Stomach (tissue), 8 donors: ENCODE measurements at regions not wholly inside any gene's neighbourhood (a gene's known extent, or its start where the extent isn't known, plus 50 kb on each side); places are given as distances from the start of the nearest gene placed in this dataset.

Source experiments
- DNase-seq, 2 donors: peaks; one replicate each; pipeline versions ENCODE4 v3.0.0 to v3.0.0-alpha.2; 2013 to 2019
- H3K27ac ChIP-seq, 5 donors: fragments of 200-600 bp in 4 of 5; sonication (generic) in 4 of 5; one replicate each; pipeline ENCODE4 v1.5.1; 2013 to 2019; ENCODE audit warnings: mild to moderate bottlenecking in 1 of 5, moderate library complexity in 1 of 5
- H3K27me3 ChIP-seq, 3 donors: fragments of 200-600 bp; sonication (generic); one replicate each; pipeline ENCODE4 v1.5.1; 2017 to 2019; ENCODE audit warnings: mixed run types in 1 of 3
- H3K36me3 ChIP-seq, 4 donors: fragments of 200-600 bp; sonication (generic); 1 replicate in 3 of 4; 2 replicates in 1 of 4; pipeline ENCODE4 v1.5.1; 2016 to 2019
- H3K4me1 ChIP-seq, 4 donors: fragments of 200-600 bp; sonication (generic); one replicate each; pipeline ENCODE4 v1.5.1; 2016 to 2019
- H3K4me3 ChIP-seq, 4 donors: fragments of 200-600 bp; sonication (generic) in 3 of 4; one replicate each; pipeline ENCODE4 v1.5.1; 2016 to 2019; ENCODE audit warnings: mild to moderate bottlenecking in 1 of 4
- H3K9me3 ChIP-seq, 4 donors: fragments of 200-600 bp; sonication (generic); one replicate each; pipeline ENCODE4 v1.5.1; 2016 to 2019
- EP300 ChIP-seq: sonication (generic); formaldehyde crosslinking; IDR thresholded peaks from one replicate; pipeline ENCODE4 v1.6.1; 2017; ENCODE audit warnings: antibody characterized with exemption
- POLR2A ChIP-seq, 4 donors: fragments of 450-650 bp; IDR thresholded peaks; one replicate each; pipeline ENCODE4 v1.6.1; 2016; ENCODE audit warnings: antibody characterized with exemption in 4 of 4, control low read depth in 2 of 4, mild to moderate bottlenecking in 1 of 4, moderate library complexity in 1 of 4
- POLR2AphosphoS5 ChIP-seq, 3 donors: sonication (generic); formaldehyde crosslinking; IDR thresholded peaks; one replicate each; pipeline ENCODE4 v1.6.1; 2016; ENCODE audit warnings: antibody characterized with exemption in 3 of 3
- WGBS, 5 donors: extraction: QIAGEN DNeasy Blood & Tissue Kit in 3 of 5; methylation state at CpG; one replicate each; pipeline versions ENCODE4 v1.1.5 to v1.1.7; 2013 to 2018; 5-methylcytosine and 5-hydroxymethylcytosine counted together
- intact Hi-C: fragments of 100-400 bp; cut with DNase I; formaldehyde crosslinking; loops from one replicate; pipeline ENCODE4 v1.15.1; 2023; ENCODE audit warnings: low total_unique reads
- TF ChIP-seq, protein P1 (sequence below), 7 experiments: fragments of 450-650 bp in 4 of 7; fragments of 200-600 bp in 3 of 7; sonication (generic) in 3 of 7; IDR thresholded peaks; one replicate each; pipeline ENCODE4 v1.5.1; 2016 to 2019; ENCODE audit warnings: antibody characterized with exemption in 7 of 7, control low read depth in 2 of 7, mild to moderate bottlenecking in 1 of 7
- donor health status: healthy with polysubstance abuse.
- donor health status: Bipolar disorder and iron deficiency.
- donor health status: healthy.

GRCh38 chr2:19457809-19458208 lies 99.4 kb upstream of the OSR1 start:
- DNase-seq: no peak
- intact Hi-C loops: no loop called here
- Histone ChIP-seq H3K36me3 (no peaks in the 10 kb centered on the region), H3K4me3 (no peak overlapping the region), H3K9me3 (peaks cover 0 to 17% (median 15%) of the 10 kb centered on the region in 4 donors), H3K27me3 (no peaks in the 10 kb centered on the region), H3K27ac (no peak overlapping the region), H3K4me1 (peaks cover 0 to 10% (median 0%) of the 10 kb centered on the region in 4 donors)
- TF ChIP-seq POLR2AphosphoS5 (IDR thresholded peaks at IDR 0.05): no peak
- no peak for TF ChIP-seq EP300
- TF ChIP-seq POLR2A (IDR thresholded peaks at IDR 0.05): no peak
- TF ChIP-seq, protein P1, sequence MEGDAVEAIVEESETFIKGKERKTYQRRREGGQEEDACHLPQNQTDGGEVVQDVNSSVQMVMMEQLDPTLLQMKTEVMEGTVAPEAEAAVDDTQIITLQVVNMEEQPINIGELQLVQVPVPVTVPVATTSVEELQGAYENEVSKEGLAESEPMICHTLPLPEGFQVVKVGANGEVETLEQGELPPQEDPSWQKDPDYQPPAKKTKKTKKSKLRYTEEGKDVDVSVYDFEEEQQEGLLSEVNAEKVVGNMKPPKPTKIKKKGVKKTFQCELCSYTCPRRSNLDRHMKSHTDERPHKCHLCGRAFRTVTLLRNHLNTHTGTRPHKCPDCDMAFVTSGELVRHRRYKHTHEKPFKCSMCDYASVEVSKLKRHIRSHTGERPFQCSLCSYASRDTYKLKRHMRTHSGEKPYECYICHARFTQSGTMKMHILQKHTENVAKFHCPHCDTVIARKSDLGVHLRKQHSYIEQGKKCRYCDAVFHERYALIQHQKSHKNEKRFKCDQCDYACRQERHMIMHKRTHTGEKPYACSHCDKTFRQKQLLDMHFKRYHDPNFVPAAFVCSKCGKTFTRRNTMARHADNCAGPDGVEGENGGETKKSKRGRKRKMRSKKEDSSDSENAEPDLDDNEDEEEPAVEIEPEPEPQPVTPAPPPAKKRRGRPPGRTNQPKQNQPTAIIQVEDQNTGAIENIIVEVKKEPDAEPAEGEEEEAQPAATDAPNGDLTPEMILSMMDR (IDR thresholded peaks at IDR 0.05): no peak

DNA sequence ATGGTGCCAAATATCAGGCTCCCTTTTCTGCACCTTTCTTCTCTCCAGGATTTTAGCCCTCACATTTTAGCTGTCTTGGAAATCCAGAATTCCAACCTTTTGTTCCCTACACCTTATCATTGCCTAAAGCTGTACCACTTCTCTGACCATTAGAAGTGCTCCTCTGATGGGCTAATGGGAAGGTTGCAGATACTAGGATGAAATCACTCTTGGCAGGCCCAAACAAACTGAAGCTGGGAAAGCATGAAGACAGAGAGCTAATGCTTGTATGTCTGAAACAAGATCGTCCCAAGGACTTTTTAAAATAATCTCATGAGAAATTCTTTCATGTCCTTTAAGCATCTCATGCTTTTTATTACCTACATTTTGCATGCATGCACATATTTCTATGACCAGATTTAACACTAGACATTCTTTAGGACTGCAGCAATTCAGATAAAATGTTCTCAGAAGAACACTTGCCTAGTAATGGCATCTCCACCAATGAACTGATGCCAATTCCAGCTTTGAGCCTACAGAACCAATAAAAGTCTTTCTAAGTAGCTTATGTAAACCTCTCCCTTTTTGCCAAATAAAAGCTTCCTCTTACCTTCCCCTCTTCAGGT lies 98.4 kb upstream of the OSR1 start:
- TF ChIP-seq EP300 (no peak), POLR2AphosphoS5 (IDR thresholded peaks at IDR 0.05) (no peak), POLR2A (IDR thresholded peaks at IDR 0.05) (no peak)
- TF ChIP-seq, protein P1 (IDR thresholded peaks at IDR 0.05): no peak
- Histone ChIP-seq H3K27ac (no peak overlapping the region), H3K36me3 (no peaks in the 10 kb centered on the region), H3K27me3 (no peaks in the 10 kb centered on the region), H3K9me3 (peaks cover 0 to 17% (median 15%) of the 10 kb centered on the region in 4 donors), H3K4me1 (peaks cover 0 to 2% (median 0%) of the 10 kb centered on the region in 4 donors), H3K4me3 (no peak overlapping the region)
- DNase-seq: peak in 1 of 2 donors; percentile 22
- 53 to 85% (median 73%) methylated on average over 1 of the region's 1 CpG for WGBS, 5 donors
- intact Hi-C loops: no loop called here

DNA sequence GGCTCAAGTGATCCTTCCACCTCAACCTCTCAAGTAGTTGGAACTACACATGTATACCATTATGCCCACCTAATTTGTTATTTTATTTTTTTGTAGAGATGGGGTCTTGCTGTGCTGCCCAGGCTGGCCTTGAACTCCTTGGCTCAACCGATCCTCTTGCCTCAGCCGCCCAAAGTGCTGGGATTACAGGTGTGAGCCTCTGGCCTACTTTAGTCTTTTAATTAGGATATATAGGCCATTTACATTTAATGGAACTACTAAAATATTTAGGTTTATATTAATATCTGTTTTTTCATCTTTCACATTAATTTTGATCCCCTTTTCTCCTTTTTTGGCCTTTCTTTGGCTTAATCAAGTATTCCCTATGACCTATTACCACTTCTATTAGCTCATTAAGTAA lies 95.7 kb upstream of the OSR1 start:
- 88 to 100% (median 96%) methylated on average over 2 of the region's 2 CpGs for WGBS, 5 donors
- TF ChIP-seq EP300: no peak
- TF ChIP-seq, protein P1 (IDR thresholded peaks at IDR 0.05): no peak
- no peak for TF ChIP-seq POLR2A (IDR thresholded peaks at IDR 0.05)
- no peak for TF ChIP-seq POLR2AphosphoS5 (IDR thresholded peaks at IDR 0.05)
- H3K9me3 ChIP-seq: peaks cover 0 to 17% (median 15%) of the 10 kb centered on the region in 4 donors
- H3K36me3 ChIP-seq: no peaks in the 10 kb centered on the region
- H3K27me3 ChIP-seq: no peaks in the 10 kb centered on the region
- no peaks in the 10 kb centered on the region for H3K4me1 ChIP-seq
- no peak for DNase-seq
- no peak overlapping the region for H3K27ac ChIP-seq
- H3K4me3 ChIP-seq: no peak overlapping the region
- intact Hi-C loops: no loop called here

- Histone ChIP-seq H3K36me3 (no peaks in the 10 kb centered on the region), H3K27ac (no peak overlapping the region), H3K4me1 (no peaks in the 10 kb centered on the region), H3K27me3 (no peaks in the 10 kb centered on the region), H3K4me3 (no peak overlapping the region), H3K9me3 (no peaks in the 10 kb centered on the region)
- WGBS, 5 donors: 67 to 82% (median 78%) methylated on average over 3 of the region's 3 CpGs
- TF ChIP-seq POLR2A (IDR thresholded peaks at IDR 0.05) (no peak), EP300 (no peak), POLR2AphosphoS5 (IDR thresholded peaks at IDR 0.05) (no peak)
- TF ChIP-seq, protein P1 (IDR thresholded peaks at IDR 0.05): no peak
- no peak for DNase-seq
- intact Hi-C loops: no loop called here
Observed at GRCh38 chr2:19442731-19443130, 84.3 kb upstream of the OSR1 start.
